ENCODE measurements at regions not wholly inside any gene's neighbourhood (a gene's known extent, or its start where the extent isn't known, plus 50 kb on each side); places are given as distances from the start of the nearest gene placed in this dataset.

DNA sequence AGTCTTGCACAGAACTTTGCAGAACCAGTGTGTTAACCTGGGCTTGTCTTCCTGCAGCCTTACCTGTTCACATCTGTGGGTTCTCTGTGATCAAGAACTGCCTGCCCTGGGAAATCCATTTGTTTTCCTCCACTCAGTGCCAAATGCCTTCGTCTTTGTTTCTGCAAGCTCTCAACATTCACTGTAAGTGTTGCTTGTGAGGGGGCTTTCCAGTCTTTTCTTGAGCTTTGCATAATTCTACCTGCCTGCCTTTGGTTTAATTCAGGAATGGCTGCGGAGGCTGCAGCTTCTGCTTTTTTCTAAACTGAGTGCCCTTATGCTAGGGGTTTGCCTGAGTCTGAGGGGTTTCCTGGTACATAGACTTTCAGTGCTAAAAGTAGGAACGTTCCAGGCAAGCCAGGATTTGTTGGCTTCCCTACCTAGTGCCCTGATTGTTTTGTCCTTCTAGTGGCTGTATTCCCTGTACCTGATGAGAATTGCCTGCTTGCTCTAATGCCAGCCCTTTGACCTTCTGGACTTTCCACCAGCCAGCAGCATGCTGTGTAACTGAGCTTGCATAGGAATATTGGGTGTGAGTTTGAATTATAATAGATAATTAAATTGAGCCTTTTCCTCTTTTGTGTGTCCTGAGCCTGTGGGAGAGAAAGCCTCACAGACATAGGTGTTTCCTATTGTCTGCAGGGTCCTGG lies 96.6 kb upstream of the CLSTN2 start:
- no peak overlapping the region for H3K9ac ChIP-seq (ENCODE audit: low read length)
- no peaks in the 10 kb centered on the region for H3K4me1 ChIP-seq (ENCODE audit: control insufficient read depth, low read depth, low read length)
- H4K8ac ChIP-seq (ENCODE audit: low read depth, low read length) = no peak overlapping the region
- H2BK15ac ChIP-seq (replicated peaks; ENCODE audit: low read depth) = no peak overlapping the region
- no peak overlapping the region for H3K18ac ChIP-seq (ENCODE audit: low read length)
- H3K4me3 ChIP-seq (ENCODE audit: low read length) = no peak overlapping the region
- no peak overlapping the region for H4K5ac ChIP-seq (ENCODE audit: low read length)
- H2BK120ac ChIP-seq (ENCODE audit: low read depth, low read length) = no peak overlapping the region
- H3K56ac ChIP-seq (ENCODE audit: low read length) = no peak overlapping the region
- no peaks in the 10 kb centered on the region for H3K27me3 ChIP-seq (ENCODE audit: insufficient read depth, low read length, poor library complexity)
- no CpG with 5 or more reads among the region's 3 CpGs for WGBS (ENCODE audit: extremely low coverage, insufficient coverage, low lambda C conversion rate)
- no peaks in the 10 kb centered on the region for H3K36me3 ChIP-seq (ENCODE audit: control insufficient read depth, insufficient read depth, low read length)
- H2BK5ac ChIP-seq (ENCODE audit: low read length) = no peak overlapping the region
- H3K27ac ChIP-seq (ENCODE audit: low read depth, low read length) = no peak overlapping the region
- no peak overlapping the region for H3K4me2 ChIP-seq (ENCODE audit: low read length)
- no peaks in the 10 kb centered on the region for H3K79me2 ChIP-seq (ENCODE audit: control insufficient read depth, insufficient read depth, low read length)
- DNase-seq = no peak
- no peak overlapping the region for H3K4ac ChIP-seq (ENCODE audit: low read depth, low read length)
- H3K23ac ChIP-seq (ENCODE audit: low read length) = no peak overlapping the region
- no peaks in the 10 kb centered on the region for H3K79me1 ChIP-seq (ENCODE audit: low read length)
- H2AK5ac ChIP-seq (ENCODE audit: low read length) = no peak overlapping the region

DNA sequence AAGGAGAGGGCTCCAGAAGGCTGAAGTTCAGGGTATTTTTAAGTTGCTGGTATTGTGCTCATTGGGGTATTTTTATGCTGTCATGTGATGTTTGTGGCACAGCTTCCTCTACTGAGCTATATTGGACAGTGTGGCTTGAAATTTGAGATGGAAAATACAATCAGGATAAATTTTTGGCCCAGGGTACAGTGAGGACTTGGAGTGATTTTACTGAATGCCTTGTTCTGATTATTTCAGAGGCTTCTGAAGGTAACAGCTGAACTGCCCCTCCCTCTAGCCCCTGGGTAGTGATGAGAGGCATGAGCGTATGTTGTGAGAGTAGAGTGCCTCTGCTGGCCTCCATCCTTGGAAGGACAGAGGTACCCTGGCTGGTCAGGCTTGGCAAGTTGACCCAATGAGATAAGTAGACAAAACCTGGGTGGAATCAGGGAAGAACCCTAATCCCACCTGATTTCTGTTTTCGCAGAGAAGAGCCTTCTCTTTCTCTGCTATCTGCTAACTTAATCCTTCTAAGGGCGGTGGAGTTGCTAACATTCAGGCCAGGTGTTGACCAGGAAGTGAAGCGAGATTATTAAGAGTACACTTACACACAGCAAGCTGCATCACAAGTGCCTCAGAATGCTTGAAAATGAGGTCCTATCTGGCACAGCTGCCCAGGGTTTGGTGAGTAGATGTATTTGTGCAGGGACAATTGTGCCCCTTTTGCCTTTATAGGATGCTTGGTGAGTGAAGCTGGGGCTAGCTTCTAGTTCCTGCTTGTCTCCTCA lies 98.1 kb upstream of the CLSTN2 start:
- Histone ChIP-seq H3K4me1 (ENCODE audit: control insufficient read depth, low read depth, low read length) (no peaks in the 10 kb centered on the region), H3K23ac (ENCODE audit: low read length) (no peak overlapping the region), H2BK5ac (ENCODE audit: low read length) (no peak overlapping the region), H2BK15ac (replicated peaks; ENCODE audit: low read depth) (no peak overlapping the region), H3K56ac (ENCODE audit: low read length) (no peak overlapping the region), H4K8ac (ENCODE audit: low read depth, low read length) (no peak overlapping the region), H4K5ac (ENCODE audit: low read length) (no peak overlapping the region), H3K4me2 (ENCODE audit: low read length) (no peak overlapping the region), H3K4ac (ENCODE audit: low read depth, low read length) (no peak overlapping the region), H3K9ac (ENCODE audit: low read length) (no peak overlapping the region), H3K4me3 (ENCODE audit: low read length) (no peak overlapping the region), H3K79me2 (ENCODE audit: control insufficient read depth, insufficient read depth, low read length) (no peaks in the 10 kb centered on the region), H2BK120ac (ENCODE audit: low read depth, low read length) (no peak overlapping the region), H3K18ac (ENCODE audit: low read length) (no peak overlapping the region), H3K27me3 (ENCODE audit: insufficient read depth, low read length, poor library complexity) (no peaks in the 10 kb centered on the region), H3K27ac (ENCODE audit: low read depth, low read length) (no peak overlapping the region), H2AK5ac (ENCODE audit: low read length) (no peak overlapping the region), H3K79me1 (ENCODE audit: low read length) (no peaks in the 10 kb centered on the region), H3K36me3 (ENCODE audit: control insufficient read depth, insufficient read depth, low read length) (no peaks in the 10 kb centered on the region)
- no peak for DNase-seq
- no CpG with 5 or more reads among the region's 4 CpGs for WGBS (ENCODE audit: extremely low coverage, insufficient coverage, low lambda C conversion rate)

DNA sequence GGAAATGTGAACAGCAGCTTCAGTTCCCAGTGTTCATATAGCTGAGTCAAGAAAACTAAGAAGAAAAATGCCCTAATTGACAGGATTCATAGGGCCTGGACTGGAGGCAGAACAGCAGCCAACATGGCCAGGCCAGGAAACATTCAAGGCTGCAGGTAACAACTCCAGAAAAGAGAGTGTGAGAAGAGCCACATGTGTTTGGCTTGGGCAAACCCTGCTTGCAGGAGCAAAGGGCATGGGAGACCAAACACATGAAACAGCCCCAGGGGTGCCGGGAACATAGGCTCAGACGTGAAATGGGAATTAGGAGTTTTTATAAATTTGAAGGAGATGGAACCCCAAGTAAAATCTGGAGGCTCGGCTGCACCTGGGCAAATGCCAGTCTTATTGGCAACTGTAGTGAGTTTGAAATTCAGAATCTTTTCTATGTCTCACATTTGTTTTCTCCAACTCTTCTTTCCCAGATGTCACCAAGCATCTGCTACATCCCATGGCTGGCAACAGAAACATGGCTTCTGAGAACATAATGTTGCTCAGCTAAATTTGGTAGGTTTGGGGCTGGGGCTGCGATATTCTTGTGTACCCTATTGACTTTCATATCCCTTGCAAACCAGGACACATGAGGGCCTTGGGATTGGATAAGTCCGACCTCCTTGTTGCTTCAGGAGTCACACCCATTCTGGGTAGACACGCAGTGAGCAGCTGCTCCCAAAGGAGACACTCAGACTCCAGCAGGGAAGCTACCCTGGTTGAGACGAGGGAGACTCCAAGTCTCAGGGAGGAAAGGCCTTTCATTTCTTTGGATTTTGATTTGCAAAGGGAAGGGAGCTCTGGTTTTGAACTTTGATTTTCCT lies 98.9 kb upstream of the CLSTN2 start:
- Histone ChIP-seq H3K36me3 (ENCODE audit: control insufficient read depth, insufficient read depth, low read length) (no peaks in the 10 kb centered on the region), H3K9ac (ENCODE audit: low read length) (no peak overlapping the region), H3K23ac (ENCODE audit: low read length) (no peak overlapping the region), H3K27me3 (ENCODE audit: insufficient read depth, low read length, poor library complexity) (no peaks in the 10 kb centered on the region), H2BK120ac (ENCODE audit: low read depth, low read length) (no peak overlapping the region), H3K79me1 (ENCODE audit: low read length) (no peaks in the 10 kb centered on the region), H3K4me3 (ENCODE audit: low read length) (no peak overlapping the region), H3K4me2 (ENCODE audit: low read length) (no peak overlapping the region), H3K4ac (ENCODE audit: low read depth, low read length) (no peak overlapping the region), H3K56ac (ENCODE audit: low read length) (no peak overlapping the region), H3K27ac (ENCODE audit: low read depth, low read length) (no peak overlapping the region), H4K8ac (ENCODE audit: low read depth, low read length) (no peak overlapping the region), H2BK5ac (ENCODE audit: low read length) (no peak overlapping the region), H4K5ac (ENCODE audit: low read length) (no peak overlapping the region), H3K79me2 (ENCODE audit: control insufficient read depth, insufficient read depth, low read length) (no peaks in the 10 kb centered on the region), H2AK5ac (ENCODE audit: low read length) (no peak overlapping the region), H2BK15ac (replicated peaks; ENCODE audit: low read depth) (no peak overlapping the region), H3K4me1 (ENCODE audit: control insufficient read depth, low read depth, low read length) (no peaks in the 10 kb centered on the region), H3K18ac (ENCODE audit: low read length) (no peak overlapping the region)
- WGBS (ENCODE audit: extremely low coverage, insufficient coverage, low lambda C conversion rate) = no CpG with 5 or more reads among the region's 7 CpGs
- no peak for DNase-seq

DNA sequence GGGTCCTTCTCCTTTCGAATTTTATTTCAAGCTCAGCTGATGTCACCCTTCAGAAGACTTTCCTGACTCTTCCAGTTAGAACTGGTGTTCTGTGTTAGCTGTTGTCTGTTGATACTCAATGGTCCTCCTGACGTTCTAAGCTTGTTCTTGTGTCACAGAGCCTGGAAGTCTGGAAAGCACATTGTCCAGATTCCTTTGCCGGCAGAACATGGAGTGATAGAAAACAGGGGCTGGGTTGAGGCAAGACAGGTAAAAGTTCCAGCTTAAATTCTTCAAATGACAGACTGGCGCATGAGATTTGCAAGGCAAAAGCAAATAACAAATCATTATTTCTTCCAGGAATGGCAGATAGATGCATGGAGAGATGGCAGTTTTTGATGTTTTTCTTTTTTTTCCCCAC lies 102.0 kb upstream of the CLSTN2 start:
- Histone ChIP-seq H3K4me3 (ENCODE audit: low read length) (no peak overlapping the region), H2AK5ac (ENCODE audit: low read length) (no peak overlapping the region), H4K5ac (ENCODE audit: low read length) (no peak overlapping the region), H4K8ac (ENCODE audit: low read depth, low read length) (no peak overlapping the region), H2BK15ac (replicated peaks; ENCODE audit: low read depth) (no peak overlapping the region), H2BK5ac (ENCODE audit: low read length) (no peak overlapping the region), H3K27ac (ENCODE audit: low read depth, low read length) (no peak overlapping the region), H2BK120ac (ENCODE audit: low read depth, low read length) (no peak overlapping the region), H3K18ac (ENCODE audit: low read length) (no peak overlapping the region), H3K79me2 (ENCODE audit: control insufficient read depth, insufficient read depth, low read length) (no peaks in the 10 kb centered on the region), H3K4ac (ENCODE audit: low read depth, low read length) (no peak overlapping the region), H3K23ac (ENCODE audit: low read length) (no peak overlapping the region), H3K36me3 (ENCODE audit: control insufficient read depth, insufficient read depth, low read length) (no peaks in the 10 kb centered on the region), H3K27me3 (ENCODE audit: insufficient read depth, low read length, poor library complexity) (no peaks in the 10 kb centered on the region), H3K4me1 (ENCODE audit: control insufficient read depth, low read depth, low read length) (no peaks in the 10 kb centered on the region), H3K79me1 (ENCODE audit: low read length) (no peaks in the 10 kb centered on the region), H3K9ac (ENCODE audit: low read length) (no peak overlapping the region), H3K56ac (ENCODE audit: low read length) (no peak overlapping the region), H3K4me2 (ENCODE audit: low read length) (no peak overlapping the region)
- DNase-seq = no peak
- WGBS (ENCODE audit: extremely low coverage, insufficient coverage, low lambda C conversion rate) = no CpG with 5 or more reads among the region's 4 CpGs

DNA sequence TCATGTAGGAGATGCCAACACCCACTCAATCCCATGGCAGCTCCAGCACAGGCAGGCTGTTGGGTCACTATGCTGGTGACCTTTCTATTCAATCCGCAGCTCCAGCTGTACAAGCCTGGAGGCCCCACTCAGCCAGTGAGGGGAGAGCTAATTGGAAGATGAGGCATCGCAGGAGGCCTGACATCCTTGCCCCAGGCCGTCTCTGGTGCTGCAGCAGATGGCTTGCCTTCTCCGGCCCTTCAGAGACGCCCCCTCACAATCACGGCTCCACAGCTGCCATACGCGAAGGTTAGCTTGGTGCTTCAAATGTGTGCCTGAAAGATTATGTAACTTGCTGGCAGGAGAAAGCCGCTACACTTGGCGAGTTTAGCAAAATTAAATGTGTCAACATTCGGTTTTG lies 104.2 kb upstream of the CLSTN2 start:
- no peak overlapping the region for H3K18ac ChIP-seq (ENCODE audit: low read length)
- no peaks in the 10 kb centered on the region for H3K36me3 ChIP-seq (ENCODE audit: control insufficient read depth, insufficient read depth, low read length)
- no peaks in the 10 kb centered on the region for H3K79me2 ChIP-seq (ENCODE audit: control insufficient read depth, insufficient read depth, low read length)
- no peak overlapping the region for H3K9ac ChIP-seq (ENCODE audit: low read length)
- peak; percentile 19 for DNase-seq
- no peaks in the 10 kb centered on the region for H3K27me3 ChIP-seq (ENCODE audit: insufficient read depth, low read length, poor library complexity)
- H3K4ac ChIP-seq (ENCODE audit: low read depth, low read length) = no peak overlapping the region
- H3K56ac ChIP-seq (ENCODE audit: low read length) = no peak overlapping the region
- H3K27ac ChIP-seq (ENCODE audit: low read depth, low read length) = no peak overlapping the region
- H3K4me2 ChIP-seq (ENCODE audit: low read length) = no peak overlapping the region
- H3K79me1 ChIP-seq (ENCODE audit: low read length) = no peaks in the 10 kb centered on the region
- H4K8ac ChIP-seq (ENCODE audit: low read depth, low read length) = no peak overlapping the region
- no peak overlapping the region for H2BK5ac ChIP-seq (ENCODE audit: low read length)
- H2BK15ac ChIP-seq (replicated peaks; ENCODE audit: low read depth) = no peak overlapping the region
- no peak overlapping the region for H3K4me3 ChIP-seq (ENCODE audit: low read length)
- WGBS (ENCODE audit: extremely low coverage, insufficient coverage, low lambda C conversion rate) = no CpG with 5 or more reads among the region's 11 CpGs
- no peak overlapping the region for H2BK120ac ChIP-seq (ENCODE audit: low read depth, low read length)
- H3K4me1 ChIP-seq (ENCODE audit: control insufficient read depth, low read depth, low read length) = no peaks in the 10 kb centered on the region
- H4K5ac ChIP-seq (ENCODE audit: low read length) = no peak overlapping the region
- no peak overlapping the region for H3K23ac ChIP-seq (ENCODE audit: low read length)
- no peak overlapping the region for H2AK5ac ChIP-seq (ENCODE audit: low read length)

All from mesendoderm (in vitro differentiated cells).